SK-N-SH treated with all-trans-retinoic acid at 6 μM for 48 hours (cell line): ENCODE measurements at regions not wholly inside any gene's neighbourhood (a gene's known extent, or its start where the extent isn't known, plus 50 kb on each side); places are given as distances from the start of the nearest gene placed in this dataset.

Experiments
- ATAC-seq: fragments of 200-7000 bp; cut with Tn5 transposase; 3 replicates; pipeline ENCODE4 v1.9.1; 2020; ENCODE audit warnings: mild to moderate bottlenecking, moderate library complexity
- ESRRG ChIP-seq: fragments of 250-450 bp; sonication (Bioruptor Pico); IDR thresholded peaks from 2 replicates; pipeline ENCODE4 v1.6.1; 2021; ENCODE audit warnings: mild to moderate bottlenecking
- GLIS3 ChIP-seq: fragments of 250-450 bp; sonication (Bioruptor Pico); IDR thresholded peaks from 2 replicates; pipeline ENCODE4 v1.5.0; 2020; ENCODE audit warnings: mild to moderate bottlenecking, moderate library complexity
- ISL1 ChIP-seq: fragments of 250-450 bp; sonication (Bioruptor Pico); IDR thresholded peaks from 2 replicates; pipeline ENCODE4 v2.1.2; 2022; ENCODE audit warnings: mild to moderate bottlenecking, moderate library complexity
- POU6F1 ChIP-seq: fragments of 250-450 bp; sonication (Bioruptor Pico); IDR thresholded peaks from 2 replicates; pipeline ENCODE4 v1.8.0; 2021; ENCODE audit warnings: low read depth, mild to moderate bottlenecking, moderate library complexity, borderline replicate concordance
- RARB ChIP-seq: fragments of 250-450 bp; sonication (Bioruptor Pico); IDR thresholded peaks from 2 replicates; pipeline ENCODE4 v1.8.0; 2021; ENCODE audit warnings: mild to moderate bottlenecking, moderate library complexity
- SNAI2 ChIP-seq: fragments of 250-450 bp; sonication (Bioruptor Pico); IDR thresholded peaks from 2 replicates; pipeline ENCODE4 v1.5.0; 2020; ENCODE audit warnings: mild to moderate bottlenecking, moderate library complexity
- TCF4 ChIP-seq: fragments of 250-450 bp; sonication (Bioruptor Pico); IDR thresholded peaks from 2 replicates; pipeline ENCODE4 v1.8.0; 2021; ENCODE audit warnings: mild to moderate bottlenecking, moderate library complexity, borderline replicate concordance
- TOX ChIP-seq: fragments of 250-450 bp; sonication (Bioruptor Pico); IDR thresholded peaks from 2 replicates; pipeline ENCODE4 v1.8.0; 2021; ENCODE audit warnings: mild to moderate bottlenecking, moderate library complexity, borderline replicate concordance
- TSHZ2 ChIP-seq: fragments of 250-450 bp; sonication (Bioruptor Pico); IDR thresholded peaks from 2 replicates; pipeline ENCODE4 v1.5.0; 2020; ENCODE audit warnings: mild to moderate bottlenecking, moderate library complexity
- ZFP30 ChIP-seq: fragments of 450-650 bp; formaldehyde crosslinking; IDR thresholded peaks from 2 replicates; pipeline ENCODE4 v1.5.0; 2022; ENCODE audit warnings: mild to moderate bottlenecking, moderate library complexity
- ZNF8 ChIP-seq: fragments of 450-650 bp; formaldehyde crosslinking; IDR thresholded peaks from 2 replicates; pipeline ENCODE4 v1.5.0; 2020; ENCODE audit warnings: mild to moderate bottlenecking, moderate library complexity
- TF ChIP-seq, protein P1 (sequence below): fragments of 250-450 bp; sonication (Bioruptor Pico); IDR thresholded peaks from 2 replicates; pipeline ENCODE4 v1.5.1; 2021; ENCODE audit warnings: mild to moderate bottlenecking, moderate library complexity
- TF ChIP-seq, protein P2 (sequence below): fragments of 250-450 bp; sonication (Bioruptor Pico); IDR thresholded peaks from 2 replicates; pipeline ENCODE4 v1.5.1; 2020; ENCODE audit warnings: low read depth, mild to moderate bottlenecking, moderate library complexity

GRCh38 chr2:12457831-12458230 is 258.9 kb upstream of the TRIB2 start:
- ATAC-seq = no peak
- no peak for TF ChIP-seq SNAI2
- TF ChIP-seq POU6F1 (CRISPR knock-in tag) = no peak
- no peak for TF ChIP-seq ZNF8
- TF ChIP-seq ZFP30 (CRISPR knock-in tag) = no peak
- no peak for TF ChIP-seq TCF4
- TF ChIP-seq, protein P1, sequence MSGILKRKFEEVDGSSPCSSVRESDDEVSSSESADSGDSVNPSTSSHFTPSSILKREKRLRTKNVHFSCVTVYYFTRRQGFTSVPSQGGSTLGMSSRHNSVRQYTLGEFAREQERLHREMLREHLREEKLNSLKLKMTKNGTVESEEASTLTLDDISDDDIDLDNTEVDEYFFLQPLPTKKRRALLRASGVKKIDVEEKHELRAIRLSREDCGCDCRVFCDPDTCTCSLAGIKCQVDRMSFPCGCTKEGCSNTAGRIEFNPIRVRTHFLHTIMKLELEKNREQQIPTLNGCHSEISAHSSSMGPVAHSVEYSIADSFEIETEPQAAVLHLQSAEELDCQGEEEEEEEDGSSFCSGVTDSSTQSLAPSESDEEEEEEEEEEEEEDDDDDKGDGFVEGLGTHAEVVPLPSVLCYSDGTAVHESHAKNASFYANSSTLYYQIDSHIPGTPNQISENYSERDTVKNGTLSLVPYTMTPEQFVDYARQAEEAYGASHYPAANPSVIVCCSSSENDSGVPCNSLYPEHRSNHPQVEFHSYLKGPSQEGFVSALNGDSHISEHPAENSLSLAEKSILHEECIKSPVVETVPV (CRISPR knock-in tag) = no peak
- no peak for TF ChIP-seq ISL1
- no peak for TF ChIP-seq TSHZ2 (CRISPR knock-in tag)
- TF ChIP-seq, protein P2, sequence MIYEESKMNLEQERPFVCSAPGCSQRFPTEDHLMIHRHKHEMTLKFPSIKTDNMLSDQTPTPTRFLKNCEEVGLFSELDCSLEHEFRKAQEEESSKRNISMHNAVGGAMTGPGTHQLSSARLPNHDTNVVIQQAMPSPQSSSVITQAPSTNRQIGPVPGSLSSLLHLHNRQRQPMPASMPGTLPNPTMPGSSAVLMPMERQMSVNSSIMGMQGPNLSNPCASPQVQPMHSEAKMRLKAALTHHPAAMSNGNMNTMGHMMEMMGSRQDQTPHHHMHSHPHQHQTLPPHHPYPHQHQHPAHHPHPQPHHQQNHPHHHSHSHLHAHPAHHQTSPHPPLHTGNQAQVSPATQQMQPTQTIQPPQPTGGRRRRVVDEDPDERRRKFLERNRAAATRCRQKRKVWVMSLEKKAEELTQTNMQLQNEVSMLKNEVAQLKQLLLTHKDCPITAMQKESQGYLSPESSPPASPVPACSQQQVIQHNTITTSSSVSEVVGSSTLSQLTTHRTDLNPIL (CRISPR knock-in tag) = no peak
- TF ChIP-seq TOX = no peak
- no peak for TF ChIP-seq GLIS3 (CRISPR knock-in tag)

DNA sequence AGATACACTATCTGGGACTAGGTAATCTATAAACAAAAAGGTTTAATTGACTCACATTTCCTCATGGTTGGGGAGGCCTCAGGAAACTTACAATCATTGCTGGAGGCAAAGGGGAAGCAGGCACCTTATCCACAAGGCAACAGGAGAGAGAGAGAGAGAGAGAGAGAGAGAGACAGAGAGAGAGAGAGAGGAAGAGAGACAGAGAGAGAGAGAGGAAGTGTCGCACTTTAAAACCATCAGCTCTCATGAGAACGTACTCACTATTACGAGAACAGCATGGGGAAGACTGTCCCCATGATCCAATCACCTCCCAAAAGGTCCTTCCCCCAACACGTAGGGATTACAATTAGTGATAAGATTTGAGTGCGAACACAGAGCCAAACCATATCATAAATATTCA is 253.5 kb upstream of the TRIB2 start:
- TF ChIP-seq ESRRG = no peak
- TF ChIP-seq POU6F1 (CRISPR knock-in tag) = no peak
- TF ChIP-seq SNAI2 = no peak
- TF ChIP-seq RARB (CRISPR knock-in tag) = no peak
- no peak for ATAC-seq

GRCh38 chr2:12465631-12466135 is 251.1 kb upstream of the TRIB2 start:
- ATAC-seq = no peak
- TF ChIP-seq ZNF8 (no peak), TSHZ2 (CRISPR knock-in tag) (no peak)

GRCh38 chr2:12467303-12467702 is 249.4 kb upstream of the TRIB2 start:
- ATAC-seq = no peak
- TF ChIP-seq, protein P2 (CRISPR knock-in tag) = no peak
- TF ChIP-seq ESRRG = no peak
